ENCODE measurements at regions not wholly inside any gene's neighbourhood (a gene's known extent, or its start where the extent isn't known, plus 50 kb on each side); places are given as distances from the start of the nearest gene placed in this dataset.

DNA sequence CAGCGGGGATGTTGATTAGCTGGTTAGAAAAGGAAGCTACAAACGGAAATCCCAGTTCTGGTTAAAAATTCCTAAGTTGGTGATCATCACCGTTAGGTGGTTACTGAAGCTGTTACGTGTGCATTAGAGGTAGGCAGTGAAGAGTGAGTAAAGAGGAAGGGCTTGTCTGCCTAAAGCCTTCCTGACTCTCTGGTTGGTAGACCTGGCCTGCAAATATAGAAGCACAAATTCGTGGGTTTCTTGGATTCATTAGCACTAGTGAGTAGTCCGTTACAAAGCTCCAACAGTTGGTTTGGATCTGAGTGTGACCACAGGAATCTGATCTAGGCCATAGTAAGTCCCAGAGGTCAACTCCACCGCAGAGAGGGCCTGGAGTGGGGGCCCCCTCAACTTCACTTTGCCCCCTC lies 174.0 kb upstream of the TP63 start:
- Histone ChIP-seq H3K9me2 (ENCODE audit: insufficient read depth, low read length) (no peaks in the 10 kb centered on the region), H3K4me2 (ENCODE audit: low read length) (no peak overlapping the region), H4K20me1 (ENCODE audit: insufficient read depth) (no peaks in the 10 kb centered on the region), H3K79me2 (replicated peaks; ENCODE audit: insufficient read depth, low read length) (no peaks in the 10 kb centered on the region), H3K27ac (ENCODE audit: low read length) (no peak overlapping the region), H3K36me3 (ENCODE audit: insufficient read depth, low read length) (no peaks in the 10 kb centered on the region), H2AFZ (ENCODE audit: low read depth, low read length) (no peak overlapping the region), H3F3A (ENCODE audit: insufficient read depth, low read length, poor library complexity, severe bottlenecking) (no peaks in the 10 kb centered on the region), H3K9me3 (ENCODE audit: low read length) (no peaks in the 10 kb centered on the region), H3K27me3 (ENCODE audit: insufficient read depth, low read depth, low read length) (no peaks in the 10 kb centered on the region), H3K4me3 (ENCODE audit: low read length) (no peak overlapping the region), H3K9ac (ENCODE audit: low read length) (no peak overlapping the region)
- no peak for TF ChIP-seq POLR2AphosphoS5 (IDR thresholded peaks at IDR 0.05)

DNA sequence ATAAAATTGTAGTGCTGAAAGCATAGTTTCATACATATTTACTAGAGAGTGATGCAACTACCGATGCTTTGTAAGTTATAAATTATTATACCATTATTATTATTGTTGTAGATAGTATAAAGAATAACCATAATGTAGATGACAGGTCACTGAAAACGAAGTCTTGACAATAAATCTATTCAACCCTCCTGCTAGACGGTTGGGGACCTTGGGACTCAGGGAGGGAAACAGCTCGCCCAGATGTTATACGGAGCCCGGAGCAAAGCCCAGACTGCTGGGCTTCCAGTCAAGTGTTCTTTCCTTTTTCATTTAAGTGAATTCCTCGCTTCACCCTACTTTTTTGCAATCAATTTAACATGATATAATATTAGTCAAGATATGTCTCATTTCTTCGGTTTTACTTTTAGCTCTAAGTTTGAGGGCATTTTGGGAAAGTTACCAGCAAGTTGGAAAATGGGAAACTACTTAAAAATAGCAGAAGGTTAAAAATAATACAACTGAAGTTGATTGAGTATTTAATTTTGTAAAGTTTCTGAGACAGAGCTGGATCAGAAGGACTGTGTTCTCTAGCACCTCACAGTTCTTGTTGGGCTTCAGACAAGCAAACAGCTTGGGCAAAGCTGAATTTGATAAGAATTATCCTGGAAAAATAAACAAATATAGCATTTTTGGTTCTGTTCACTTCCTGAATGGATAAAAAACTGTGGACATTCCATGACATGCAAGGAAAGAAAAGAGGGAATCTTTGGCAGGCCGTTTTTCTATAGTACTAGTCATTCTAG lies 173.4 kb upstream of the TP63 start:
- Histone ChIP-seq H3K9me3 (ENCODE audit: low read length) (no peaks in the 10 kb centered on the region), H3K4me2 (ENCODE audit: low read length) (no peak overlapping the region), H3K27me3 (ENCODE audit: insufficient read depth, low read depth, low read length) (no peaks in the 10 kb centered on the region)

More for the DNA sequence above, 173.4 kb upstream of the TP63 start:
- Histone ChIP-seq H3K27ac (ENCODE audit: low read length) (no peak overlapping the region), H3K36me3 (ENCODE audit: insufficient read depth, low read length) (no peaks in the 10 kb centered on the region), H4K20me1 (ENCODE audit: insufficient read depth) (no peaks in the 10 kb centered on the region), H3K79me2 (replicated peaks; ENCODE audit: insufficient read depth, low read length) (no peaks in the 10 kb centered on the region), H3K4me3 (ENCODE audit: low read length) (no peak overlapping the region), H3F3A (ENCODE audit: insufficient read depth, low read length, poor library complexity, severe bottlenecking) (no peaks in the 10 kb centered on the region), H3K9ac (ENCODE audit: low read length) (no peak overlapping the region), H3K9me2 (ENCODE audit: insufficient read depth, low read length) (no peaks in the 10 kb centered on the region), H2AFZ (ENCODE audit: low read depth, low read length) (no peak overlapping the region)
- TF ChIP-seq EZH2 (IDR thresholded peaks at IDR 0.05; ENCODE audit: borderline replicate concordance, insufficient read depth, low read length, poor library complexity, severe bottlenecking) (no peak), EP300 (conservative IDR thresholded peaks at IDR 0.05; ENCODE audit: poor library complexity, severe bottlenecking) (no peak), RAD21 (conservative IDR thresholded peaks at IDR 0.05) (no peak), MXI1 (conservative IDR thresholded peaks at IDR 0.05; ENCODE audit: poor library complexity, severe bottlenecking) (no peak), POLR2AphosphoS5 (IDR thresholded peaks at IDR 0.05) (no peak), SMC3 (conservative IDR thresholded peaks at IDR 0.05; ENCODE audit: poor library complexity) (no peak), TAF1 (IDR thresholded peaks at IDR 0.05; ENCODE audit: low read depth) (no peak)
- TF ChIP-seq, protein P1, sequence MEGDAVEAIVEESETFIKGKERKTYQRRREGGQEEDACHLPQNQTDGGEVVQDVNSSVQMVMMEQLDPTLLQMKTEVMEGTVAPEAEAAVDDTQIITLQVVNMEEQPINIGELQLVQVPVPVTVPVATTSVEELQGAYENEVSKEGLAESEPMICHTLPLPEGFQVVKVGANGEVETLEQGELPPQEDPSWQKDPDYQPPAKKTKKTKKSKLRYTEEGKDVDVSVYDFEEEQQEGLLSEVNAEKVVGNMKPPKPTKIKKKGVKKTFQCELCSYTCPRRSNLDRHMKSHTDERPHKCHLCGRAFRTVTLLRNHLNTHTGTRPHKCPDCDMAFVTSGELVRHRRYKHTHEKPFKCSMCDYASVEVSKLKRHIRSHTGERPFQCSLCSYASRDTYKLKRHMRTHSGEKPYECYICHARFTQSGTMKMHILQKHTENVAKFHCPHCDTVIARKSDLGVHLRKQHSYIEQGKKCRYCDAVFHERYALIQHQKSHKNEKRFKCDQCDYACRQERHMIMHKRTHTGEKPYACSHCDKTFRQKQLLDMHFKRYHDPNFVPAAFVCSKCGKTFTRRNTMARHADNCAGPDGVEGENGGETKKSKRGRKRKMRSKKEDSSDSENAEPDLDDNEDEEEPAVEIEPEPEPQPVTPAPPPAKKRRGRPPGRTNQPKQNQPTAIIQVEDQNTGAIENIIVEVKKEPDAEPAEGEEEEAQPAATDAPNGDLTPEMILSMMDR (IDR thresholded peaks at IDR 0.05; ENCODE audit: poor library complexity, severe bottlenecking): no peak
- TF ChIP-seq, protein P2, sequence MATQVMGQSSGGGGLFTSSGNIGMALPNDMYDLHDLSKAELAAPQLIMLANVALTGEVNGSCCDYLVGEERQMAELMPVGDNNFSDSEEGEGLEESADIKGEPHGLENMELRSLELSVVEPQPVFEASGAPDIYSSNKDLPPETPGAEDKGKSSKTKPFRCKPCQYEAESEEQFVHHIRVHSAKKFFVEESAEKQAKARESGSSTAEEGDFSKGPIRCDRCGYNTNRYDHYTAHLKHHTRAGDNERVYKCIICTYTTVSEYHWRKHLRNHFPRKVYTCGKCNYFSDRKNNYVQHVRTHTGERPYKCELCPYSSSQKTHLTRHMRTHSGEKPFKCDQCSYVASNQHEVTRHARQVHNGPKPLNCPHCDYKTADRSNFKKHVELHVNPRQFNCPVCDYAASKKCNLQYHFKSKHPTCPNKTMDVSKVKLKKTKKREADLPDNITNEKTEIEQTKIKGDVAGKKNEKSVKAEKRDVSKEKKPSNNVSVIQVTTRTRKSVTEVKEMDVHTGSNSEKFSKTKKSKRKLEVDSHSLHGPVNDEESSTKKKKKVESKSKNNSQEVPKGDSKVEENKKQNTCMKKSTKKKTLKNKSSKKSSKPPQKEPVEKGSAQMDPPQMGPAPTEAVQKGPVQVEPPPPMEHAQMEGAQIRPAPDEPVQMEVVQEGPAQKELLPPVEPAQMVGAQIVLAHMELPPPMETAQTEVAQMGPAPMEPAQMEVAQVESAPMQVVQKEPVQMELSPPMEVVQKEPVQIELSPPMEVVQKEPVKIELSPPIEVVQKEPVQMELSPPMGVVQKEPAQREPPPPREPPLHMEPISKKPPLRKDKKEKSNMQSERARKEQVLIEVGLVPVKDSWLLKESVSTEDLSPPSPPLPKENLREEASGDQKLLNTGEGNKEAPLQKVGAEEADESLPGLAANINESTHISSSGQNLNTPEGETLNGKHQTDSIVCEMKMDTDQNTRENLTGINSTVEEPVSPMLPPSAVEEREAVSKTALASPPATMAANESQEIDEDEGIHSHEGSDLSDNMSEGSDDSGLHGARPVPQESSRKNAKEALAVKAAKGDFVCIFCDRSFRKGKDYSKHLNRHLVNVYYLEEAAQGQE (IDR thresholded peaks at IDR 0.05; ENCODE audit: borderline replicate concordance): no peak
